Muscle layer of colon (tissue), 2 donors: ENCODE measurements at regions not wholly inside any gene's neighbourhood (a gene's known extent, or its start where the extent isn't known, plus 50 kb on each side); places are given as distances from the start of the nearest gene placed in this dataset.

Source experiments
- H3K27ac ChIP-seq: one replicate; pipeline ENCODE4 v1.7.0; 2013; ENCODE audit warnings: low read depth, mild to moderate bottlenecking, low read length, moderate library complexity
- H3K27me3 ChIP-seq, 2 donors: one replicate each; pipeline ENCODE4 v1.7.0; 2013; ENCODE audit warnings: low read length in 2 of 2, mild to moderate bottlenecking in 2 of 2; ENCODE audit not compliant: insufficient read depth in 2 of 2, control insufficient read depth in 1 of 2
- H3K36me3 ChIP-seq: one replicate; pipeline ENCODE4 v1.7.0; 2013; ENCODE audit warnings: mild to moderate bottlenecking, low read length; ENCODE audit not compliant: insufficient read depth
- H3K4me1 ChIP-seq: one replicate; pipeline ENCODE4 v1.7.0; 2013; ENCODE audit warnings: mild to moderate bottlenecking, low read length; ENCODE audit not compliant: insufficient read depth
- H3K4me3 ChIP-seq, 2 donors: one replicate each; pipeline ENCODE4 v1.7.0; 2013; ENCODE audit warnings: low read length in 2 of 2, low read depth in 1 of 2, mild to moderate bottlenecking in 1 of 2, moderate library complexity in 1 of 2
- H3K9ac ChIP-seq: one replicate; pipeline ENCODE4 v1.7.0; 2013; ENCODE audit warnings: low read length
- H3K9me3 ChIP-seq: one replicate; pipeline ENCODE4 v1.7.0; 2013; ENCODE audit warnings: mild to moderate bottlenecking, low read length
- donor health status: abdominal sarcoma.
- donor health status: Adenocarcinoma of cecum.

GRCh38 chrX:39832211-39832610 lies 265.5 kb downstream of the BCOR start:
- H3K27ac ChIP-seq: no peak overlapping the region
- no peak overlapping the region for H3K4me3 ChIP-seq
- H3K9ac ChIP-seq: no peak overlapping the region
- H3K4me1 ChIP-seq: no peaks in the 10 kb centered on the region
- H3K36me3 ChIP-seq: no peaks in the 10 kb centered on the region
- no peaks in the 10 kb centered on the region for H3K9me3 ChIP-seq
- H3K27me3 ChIP-seq: peaks cover 0 to 1% of the 10 kb centered on the region in 2 donors

- Histone ChIP-seq H3K27ac (no peak overlapping the region), H3K27me3 (peaks cover 0 to 16% of the 10 kb centered on the region in 2 donors), H3K36me3 (no peaks in the 10 kb centered on the region), H3K9me3 (no peaks in the 10 kb centered on the region), H3K4me1 (no peaks in the 10 kb centered on the region), H3K4me3 (no peak overlapping the region), H3K9ac (no peak overlapping the region)
Measured at GRCh38 chrX:39834600-39834999, 263.2 kb downstream of the BCOR start.

GRCh38 chrX:39835241-39835640 lies 262.5 kb downstream of the BCOR start:
- Histone ChIP-seq H3K27me3 (peaks cover 0 to 16% of the 10 kb centered on the region in 2 donors), H3K9me3 (no peaks in the 10 kb centered on the region), H3K9ac (no peak overlapping the region), H3K4me3 (no peak overlapping the region), H3K4me1 (no peaks in the 10 kb centered on the region), H3K36me3 (no peaks in the 10 kb centered on the region), H3K27ac (no peak overlapping the region)

- Histone ChIP-seq H3K4me1 (no peaks in the 10 kb centered on the region), H3K4me3 (no peak overlapping the region), H3K9me3 (no peaks in the 10 kb centered on the region), H3K27me3 (peaks cover 0 to 18% of the 10 kb centered on the region in 2 donors), H3K36me3 (no peaks in the 10 kb centered on the region), H3K27ac (no peak overlapping the region), H3K9ac (no peak overlapping the region)
Measured at GRCh38 chrX:39835776-39836175, 262.0 kb downstream of the BCOR start.

DNA sequence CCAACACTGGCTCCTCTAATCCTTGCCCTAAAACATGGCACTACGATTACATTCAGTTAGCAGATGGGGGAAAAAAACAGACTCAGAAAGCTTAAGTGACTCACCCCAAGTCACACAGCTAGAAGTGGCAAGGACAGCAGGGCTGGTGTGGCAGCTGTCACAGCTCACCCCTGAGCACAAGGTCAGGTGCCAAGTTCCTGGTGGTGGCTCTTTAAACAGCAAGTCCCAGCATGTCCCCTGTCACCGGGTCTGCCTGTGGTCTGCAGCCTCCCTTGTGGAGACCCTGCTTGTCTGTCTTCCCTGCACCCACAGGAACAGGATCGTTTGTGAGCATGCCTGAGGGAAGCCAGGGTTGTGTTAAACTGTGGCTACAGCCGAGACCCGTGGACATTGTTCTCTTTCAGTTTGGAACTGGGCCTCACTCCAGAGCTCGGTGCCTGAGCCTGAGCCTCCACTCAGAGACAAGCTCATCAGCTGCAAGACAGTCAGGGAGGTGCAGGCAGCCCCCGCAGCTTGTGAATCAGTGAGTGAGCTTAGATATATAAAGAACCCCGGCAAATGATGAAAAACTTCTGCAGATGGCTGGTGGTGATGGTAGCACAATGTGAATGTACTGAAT lies 260.8 kb downstream of the BCOR start:
- Histone ChIP-seq H3K27me3 (peaks cover 0 to 25% of the 10 kb centered on the region in 2 donors), H3K36me3 (no peaks in the 10 kb centered on the region), H3K9ac (no peak overlapping the region), H3K4me1 (no peaks in the 10 kb centered on the region), H3K27ac (no peak overlapping the region), H3K9me3 (no peaks in the 10 kb centered on the region), H3K4me3 (no peak overlapping the region)

DNA sequence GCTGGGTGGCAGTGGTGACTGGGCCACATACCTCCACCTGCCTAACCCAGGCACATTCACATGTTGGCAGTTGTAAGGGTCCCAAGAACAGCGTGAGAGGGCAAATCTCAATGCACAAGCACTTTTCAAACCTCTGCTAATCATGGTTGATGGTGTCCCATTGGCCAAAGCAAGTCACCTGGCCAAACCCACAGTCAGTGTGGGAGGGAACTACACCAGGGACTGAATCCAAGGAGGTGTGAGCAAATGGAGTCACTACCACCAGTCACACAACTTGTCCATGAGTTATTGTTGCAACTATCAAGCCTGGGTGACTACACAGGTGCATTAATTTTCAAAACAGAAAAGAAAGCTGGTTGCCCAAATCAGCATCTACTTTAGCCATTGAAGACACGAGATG lies 260.1 kb downstream of the BCOR start:
- peaks cover 0 to 25% of the 10 kb centered on the region in 2 donors for H3K27me3 ChIP-seq
- no peak overlapping the region for H3K4me3 ChIP-seq
- H3K27ac ChIP-seq: no peak overlapping the region
- H3K36me3 ChIP-seq: no peaks in the 10 kb centered on the region
- no peaks in the 10 kb centered on the region for H3K9me3 ChIP-seq
- H3K9ac ChIP-seq: no peak overlapping the region
- H3K4me1 ChIP-seq: no peaks in the 10 kb centered on the region

GRCh38 chrX:39839371-39839770 lies 258.4 kb downstream of the BCOR start:
- Histone ChIP-seq H3K9ac (no peak overlapping the region), H3K27ac (no peak overlapping the region), H3K36me3 (no peaks in the 10 kb centered on the region), H3K27me3 (peaks cover 0 to 25% of the 10 kb centered on the region in 2 donors), H3K4me1 (no peaks in the 10 kb centered on the region), H3K9me3 (no peaks in the 10 kb centered on the region), H3K4me3 (no peak overlapping the region)

DNA sequence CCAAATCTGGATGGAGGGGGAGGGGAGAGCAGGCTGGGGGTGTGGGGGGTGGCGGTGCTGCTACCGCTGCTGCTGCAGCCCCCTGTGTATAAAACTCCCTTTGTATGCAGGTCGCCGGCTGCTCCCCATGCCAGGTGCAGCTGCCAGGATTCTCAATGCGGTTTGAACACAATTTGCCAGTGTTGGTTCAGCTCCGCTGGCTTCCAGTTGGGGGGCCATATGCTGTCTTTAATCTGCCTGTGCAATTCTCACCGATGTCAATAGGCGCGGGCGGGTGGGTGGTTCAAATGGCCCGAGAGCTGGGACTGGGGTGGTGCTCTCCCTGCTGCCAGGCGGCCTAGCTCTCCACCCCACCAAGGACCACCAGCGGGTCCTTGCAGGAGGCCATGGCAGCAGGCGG lies 257.6 kb downstream of the BCOR start:
- Histone ChIP-seq H3K9ac (no peak overlapping the region), H3K36me3 (no peaks in the 10 kb centered on the region), H3K27me3 (peaks cover 0 to 25% of the 10 kb centered on the region in 2 donors), H3K27ac (no peak overlapping the region), H3K9me3 (no peaks in the 10 kb centered on the region), H3K4me3 (no peak overlapping the region), H3K4me1 (no peaks in the 10 kb centered on the region)

DNA sequence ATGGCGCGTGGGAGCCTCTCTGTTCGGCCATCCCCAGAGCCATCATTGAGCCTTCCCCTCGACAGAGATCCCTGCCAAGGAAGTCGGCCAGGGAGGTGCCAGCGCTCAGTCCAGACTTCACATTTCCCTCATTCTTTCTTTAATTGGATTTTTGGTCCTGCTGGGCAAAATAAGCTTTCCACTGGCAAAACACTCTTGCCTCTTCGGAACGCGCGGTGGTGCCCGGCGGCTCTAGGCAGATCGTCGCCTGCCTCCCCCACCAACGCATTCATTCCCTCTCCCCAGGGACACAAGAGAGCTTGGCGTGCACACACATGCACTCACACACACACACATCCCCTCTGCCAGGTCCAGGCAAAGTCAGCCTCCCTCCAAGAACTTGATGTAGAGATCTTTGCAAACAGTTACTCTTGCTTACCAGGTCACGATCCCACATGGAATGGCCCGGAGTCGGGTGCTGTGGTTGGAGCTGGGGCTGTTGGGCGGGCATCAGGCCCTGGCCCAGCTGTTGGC lies 257.1 kb downstream of the BCOR start:
- Histone ChIP-seq H3K4me1 (no peaks in the 10 kb centered on the region), H3K4me3 (no peak overlapping the region), H3K9me3 (no peaks in the 10 kb centered on the region), H3K9ac (no peak overlapping the region), H3K27ac (no peak overlapping the region), H3K27me3 (peaks cover 0 to 25% of the 10 kb centered on the region in 2 donors), H3K36me3 (no peaks in the 10 kb centered on the region)

DNA sequence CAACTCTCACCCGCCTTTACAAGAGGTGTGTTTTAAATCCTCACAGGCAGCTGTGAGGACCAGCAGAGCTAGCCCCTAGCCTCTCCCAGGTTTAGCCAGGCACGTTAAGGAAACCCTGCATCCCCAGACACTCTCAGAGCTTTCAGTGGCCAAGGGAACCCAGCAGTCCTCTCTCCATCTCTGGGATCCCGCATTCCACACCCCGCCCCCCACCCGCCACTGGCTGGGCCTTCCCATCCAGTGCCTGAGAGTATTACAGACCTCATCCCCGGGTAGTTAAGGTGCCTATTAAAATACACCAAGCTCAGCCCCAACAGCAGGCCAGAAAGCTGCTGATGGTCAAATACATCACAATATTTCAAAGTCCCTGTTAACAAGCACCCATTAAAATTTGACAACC lies 256.2 kb downstream of the BCOR start:
- Histone ChIP-seq H3K4me1 (no peaks in the 10 kb centered on the region), H3K4me3 (no peak overlapping the region), H3K27ac (no peak overlapping the region), H3K36me3 (no peaks in the 10 kb centered on the region), H3K9ac (no peak overlapping the region), H3K27me3 (peaks cover 0 to 25% of the 10 kb centered on the region in 2 donors), H3K9me3 (no peaks in the 10 kb centered on the region)

- Histone ChIP-seq H3K27me3 (peaks cover 0 to 21% of the 10 kb centered on the region in 2 donors), H3K4me3 (no peak overlapping the region), H3K4me1 (no peaks in the 10 kb centered on the region), H3K9me3 (no peaks in the 10 kb centered on the region), H3K36me3 (no peaks in the 10 kb centered on the region), H3K27ac (no peak overlapping the region), H3K9ac (no peak overlapping the region)
Measured at GRCh38 chrX:39842281-39842973, 255.3 kb downstream of the BCOR start.

- Histone ChIP-seq H3K9me3 (no peaks in the 10 kb centered on the region), H3K27ac (no peak overlapping the region), H3K36me3 (no peaks in the 10 kb centered on the region), H3K4me1 (no peaks in the 10 kb centered on the region), H3K4me3 (no peak overlapping the region), H3K9ac (no peak overlapping the region), H3K27me3 (peaks cover 0 to 12% of the 10 kb centered on the region in 2 donors)
Measured at GRCh38 chrX:39843318-39843717, 254.4 kb downstream of the BCOR start.
